CD4-positive, alpha-beta T cell (primary cell): ENCODE measurements at regions not wholly inside any gene's neighbourhood (a gene's known extent, or its start where the extent isn't known, plus 50 kb on each side); places are given as distances from the start of the nearest gene placed in this dataset.

Source experiments
- ATAC-seq: fragments of 200-7000 bp; cut with Tn5 transposase; one replicate; pipeline ENCODE4 v1.10.0; 2022; ENCODE audit warnings: mild to moderate bottlenecking; ENCODE audit not compliant: poor library complexity
- CTCF ChIA-PET: fragments of 350-600 bp; sonication (Branson Sonifier 250); formaldehyde crosslinking; loops from one replicate; lab custom pipeline; 2021; ENCODE audit warnings: antibody characterized with exemption, inconsistent platforms; lab: Charles Lee
- POLR2A ChIA-PET: fragments of 350-600 bp; sonication (Branson Sonifier 250); formaldehyde crosslinking; loops from one replicate; lab custom pipeline; 2021; ENCODE audit warnings: antibody characterized with exemption, inconsistent platforms; lab: Charles Lee
- DNase-seq, 14 experiments: peaks; one replicate each; pipeline ENCODE4 v3.0.0-alpha.2; 2013 to 2020; ENCODE audit warnings: mixed read lengths in 2 of 14
- H3K27ac ChIP-seq, 2 donors: one replicate each; pipeline versions ENCODE4 v1.5.1 to v1.7.0; 2013; ENCODE audit warnings: low read length in 2 of 2, low read depth in 1 of 2, mild to moderate bottlenecking in 1 of 2
- H3K27me3 ChIP-seq, 2 experiments: 1 replicate in 1 of 2; 2 replicates in 1 of 2; pipeline versions ENCODE4 v1.6.1 to v1.7.0; 2013; ENCODE audit warnings: low read length in 2 of 2, control low read depth in 1 of 2, mild to moderate bottlenecking in 1 of 2, moderate library complexity in 1 of 2; ENCODE audit not compliant: insufficient read depth in 2 of 2, control insufficient read depth in 1 of 2
- H3K36me3 ChIP-seq: one replicate; pipeline ENCODE4 v1.6.1; 2013; ENCODE audit warnings: low read length, control low read depth; ENCODE audit not compliant: insufficient read depth
- H3K4me1 ChIP-seq: one replicate; pipeline ENCODE4 v1.6.1; 2013; ENCODE audit warnings: low read length, control low read depth; ENCODE audit not compliant: insufficient read depth
- H3K4me3 ChIP-seq: one replicate; pipeline ENCODE4 v1.5.1; 2013; ENCODE audit warnings: mild to moderate bottlenecking, low read length, moderate library complexity
- H3K9me3 ChIP-seq, 2 experiments: 1 replicate in 1 of 2; 2 replicates in 1 of 2; pipeline versions ENCODE4 v1.6.1 to v1.7.0; 2013; ENCODE audit warnings: low read length in 2 of 2, mild to moderate bottlenecking in 2 of 2, control low read depth in 1 of 2, moderate library complexity in 1 of 2; ENCODE audit not compliant: control insufficient read depth in 1 of 2, insufficient read depth in 1 of 2
- H3K27ac Mint-ChIP-seq: one replicate; pipeline ENCODE4 v1.8.0; 2020; ENCODE audit warnings: mixed read lengths
- H3K27me3 Mint-ChIP-seq: one replicate; pipeline ENCODE4 v1.8.0; 2021; ENCODE audit warnings: mixed read lengths
- H3K36me3 Mint-ChIP-seq: one replicate; pipeline ENCODE4 v1.8.0; 2021; ENCODE audit warnings: low read depth, mixed read lengths
- H3K4me1 Mint-ChIP-seq: one replicate; pipeline ENCODE4 v1.8.0; 2021; ENCODE audit warnings: low read depth, mixed read lengths
- H3K4me3 Mint-ChIP-seq: one replicate; pipeline ENCODE4 v1.8.0; 2020; ENCODE audit warnings: mild to moderate bottlenecking, mixed read lengths
- H3K9me3 Mint-ChIP-seq: one replicate; pipeline ENCODE4 v1.8.0; 2020; ENCODE audit warnings: mixed read lengths
- CTCF ChIP-seq: fragments of 200-600 bp; IDR thresholded peaks from one replicate; pipeline ENCODE4 v1.8.0; 2022; ENCODE audit warnings: antibody characterized with exemption, mild to moderate bottlenecking
- intact Hi-C, 2 experiments: fragments of 100-400 bp; cut with DNase I in 1 of 2; cut with micrococcal nuclease in 1 of 2; formaldehyde crosslinking; loops; one replicate each; pipeline versions ENCODE4 v1.15.1 to v1.9.0; 2023 to 2025; cut with DNase I, micrococcal nuclease

GRCh38 chr12:43120150-43120549 lies 431.9 kb downstream of the ADAMTS20 start:
- Histone ChIP-seq H3K4me1 (no peaks in the 10 kb centered on the region), H3K9me3 (no peaks in the 10 kb centered on the region), H3K4me3 (no peak overlapping the region), H3K27me3 (no peaks in the 10 kb centered on the region), H3K27ac (no peak overlapping the region), H3K36me3 (no peaks in the 10 kb centered on the region)
- POLR2A ChIA-PET = no interaction called here
- CTCF ChIA-PET = no interaction called here
- intact Hi-C loops = no loop called here
- Mint-ChIP-seq H3K9me3 (peaks cover 3% of the 10 kb centered on the region), H3K27ac (no peak overlapping the region), H3K4me3 (no peak overlapping the region), H3K36me3 (no peaks in the 10 kb centered on the region), H3K27me3 (no peaks in the 10 kb centered on the region), H3K4me1 (no peaks in the 10 kb centered on the region)
- DNase-seq = no peak
- no peak for TF ChIP-seq CTCF
- ATAC-seq = no peak

GRCh38 chr12:43118881-43119280 lies 433.1 kb downstream of the ADAMTS20 start:
- peaks cover 3% of the 10 kb centered on the region for H3K9me3 Mint-ChIP-seq
- no peak for ATAC-seq
- Histone ChIP-seq H3K27me3 (no peaks in the 10 kb centered on the region), H3K27ac (no peak overlapping the region), H3K4me3 (no peak overlapping the region), H3K9me3 (no peaks in the 10 kb centered on the region), H3K36me3 (no peaks in the 10 kb centered on the region), H3K4me1 (no peaks in the 10 kb centered on the region)
- CTCF ChIA-PET = no interaction called here
- POLR2A ChIA-PET = no interaction called here
- H3K36me3 Mint-ChIP-seq = no peaks in the 10 kb centered on the region
- intact Hi-C loops = no loop called here
- H3K4me1 Mint-ChIP-seq = no peaks in the 10 kb centered on the region
- H3K27ac Mint-ChIP-seq = no peak overlapping the region
- no peak for DNase-seq
- no peaks in the 10 kb centered on the region for H3K27me3 Mint-ChIP-seq
- H3K4me3 Mint-ChIP-seq = no peak overlapping the region
- TF ChIP-seq CTCF = no peak

GRCh38 chr12:43118234-43118633 lies 433.8 kb downstream of the ADAMTS20 start:
- no peak for TF ChIP-seq CTCF
- intact Hi-C loops = no loop called here
- Histone ChIP-seq H3K36me3 (no peaks in the 10 kb centered on the region), H3K27ac (no peak overlapping the region), H3K27me3 (no peaks in the 10 kb centered on the region), H3K9me3 (no peaks in the 10 kb centered on the region), H3K4me3 (no peak overlapping the region), H3K4me1 (no peaks in the 10 kb centered on the region)
- no peak for DNase-seq
- CTCF ChIA-PET = no interaction called here
- Mint-ChIP-seq H3K27me3 (no peaks in the 10 kb centered on the region), H3K36me3 (no peaks in the 10 kb centered on the region), H3K4me1 (no peaks in the 10 kb centered on the region), H3K27ac (no peak overlapping the region), H3K4me3 (no peak overlapping the region), H3K9me3 (peaks cover 3% of the 10 kb centered on the region)
- no peak for ATAC-seq
- POLR2A ChIA-PET = no interaction called here
